ENCODE measurements at regions not wholly inside any gene's neighbourhood (a gene's known extent, or its start where the extent isn't known, plus 50 kb on each side); places are given as distances from the start of the nearest gene placed in this dataset.

DNA sequence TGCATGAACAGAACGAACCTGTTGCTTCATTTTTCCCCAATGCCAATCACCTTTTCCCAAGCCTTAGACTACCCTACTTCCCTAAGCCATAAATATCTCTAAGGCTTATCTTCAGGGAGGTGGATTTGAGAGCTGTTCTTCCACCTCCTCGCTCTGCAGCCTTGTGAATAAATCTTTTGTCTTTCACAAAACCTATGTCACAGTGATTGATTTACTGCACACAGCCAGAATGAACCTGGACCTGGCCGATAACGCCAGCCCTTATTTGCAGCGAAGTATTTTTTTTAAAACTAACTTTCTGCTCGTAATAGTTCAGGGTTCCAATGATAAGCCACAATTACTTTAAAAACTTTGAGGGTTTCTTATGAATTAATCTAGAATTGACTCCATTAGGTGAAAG is 632.6 kb downstream of the PTPRU start:
- no peak for DNase-seq

- no peak for DNase-seq
Measured at GRCh38 chr1:29868096-29868495, 631.8 kb downstream of the PTPRU start.

DNA sequence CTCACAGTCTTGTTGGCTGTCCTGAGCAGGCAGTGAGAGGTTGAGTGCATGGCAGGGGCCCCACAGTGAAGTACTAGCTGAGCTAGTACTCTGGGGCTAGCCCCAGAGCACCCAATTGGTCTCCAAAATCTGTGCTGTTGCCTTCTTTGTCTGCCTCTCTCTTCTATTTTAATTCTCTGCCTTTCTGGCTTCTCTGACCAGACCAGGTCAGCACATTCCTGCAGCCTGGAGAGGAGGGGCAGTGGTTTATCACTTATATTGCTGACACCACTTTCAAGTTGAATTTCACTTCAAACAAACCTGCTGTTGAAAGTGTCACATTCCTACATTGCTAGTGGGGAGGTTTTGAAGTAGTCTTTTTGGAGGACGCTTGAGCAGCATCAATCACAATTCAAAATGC is 628.7 kb downstream of the PTPRU start:
- DNase-seq, result no peak

GRCh38 chr1:29864431-29865022 is 628.2 kb downstream of the PTPRU start:
- no peak for DNase-seq

- no peak for DNase-seq
Measured at GRCh38 chr1:29861922-29862321, 625.6 kb downstream of the PTPRU start.

- DNase-seq, result no peak
Measured at GRCh38 chr1:29861446-29861845, 625.1 kb downstream of the PTPRU start.

- DNase-seq, result no peak
Measured at GRCh38 chr1:29860681-29861080, 624.4 kb downstream of the PTPRU start.

DNA sequence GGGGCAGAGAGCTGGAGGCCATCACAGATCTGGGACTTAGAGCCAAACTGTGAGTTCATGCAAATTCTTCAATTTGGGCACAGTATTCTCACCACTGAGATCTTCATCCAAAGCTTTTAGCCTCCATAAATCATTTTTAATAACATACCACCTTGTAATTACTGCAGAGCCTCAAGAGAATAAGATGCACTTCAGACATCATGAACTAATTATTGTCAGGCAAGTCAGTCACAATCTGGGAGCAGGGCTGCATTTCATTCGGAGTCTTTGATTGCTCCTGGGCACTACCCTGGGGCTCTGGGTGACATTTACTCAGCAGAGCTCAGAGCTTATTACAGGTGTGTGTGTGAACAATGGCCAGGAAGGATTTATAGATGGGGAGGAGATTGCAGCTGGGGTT is 623.7 kb downstream of the PTPRU start:
- no peak for DNase-seq

DNA sequence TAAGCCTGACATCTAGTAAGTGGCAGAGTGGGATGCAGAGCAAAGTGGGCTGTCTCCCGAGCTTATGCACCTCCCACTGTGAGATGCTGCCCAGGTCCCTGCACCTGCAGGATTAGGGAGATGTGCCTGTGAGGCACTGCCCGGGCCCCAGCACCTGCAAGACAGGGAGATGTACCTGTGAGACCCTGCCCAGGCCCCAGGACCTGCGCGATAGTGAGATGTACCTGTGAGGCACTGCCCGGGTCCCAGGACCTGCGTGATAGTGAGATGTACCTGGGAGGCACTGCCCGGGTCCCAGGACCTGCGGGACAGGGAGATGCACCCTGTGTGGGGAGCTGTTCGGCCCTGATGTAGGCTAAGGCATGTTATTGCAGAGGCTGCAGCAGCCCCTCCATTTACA is 622.8 kb downstream of the PTPRU start:
- no peak for DNase-seq

- DNase-seq, result no peak
Measured at GRCh38 chr1:29858646-29859045, 622.3 kb downstream of the PTPRU start.

DNA sequence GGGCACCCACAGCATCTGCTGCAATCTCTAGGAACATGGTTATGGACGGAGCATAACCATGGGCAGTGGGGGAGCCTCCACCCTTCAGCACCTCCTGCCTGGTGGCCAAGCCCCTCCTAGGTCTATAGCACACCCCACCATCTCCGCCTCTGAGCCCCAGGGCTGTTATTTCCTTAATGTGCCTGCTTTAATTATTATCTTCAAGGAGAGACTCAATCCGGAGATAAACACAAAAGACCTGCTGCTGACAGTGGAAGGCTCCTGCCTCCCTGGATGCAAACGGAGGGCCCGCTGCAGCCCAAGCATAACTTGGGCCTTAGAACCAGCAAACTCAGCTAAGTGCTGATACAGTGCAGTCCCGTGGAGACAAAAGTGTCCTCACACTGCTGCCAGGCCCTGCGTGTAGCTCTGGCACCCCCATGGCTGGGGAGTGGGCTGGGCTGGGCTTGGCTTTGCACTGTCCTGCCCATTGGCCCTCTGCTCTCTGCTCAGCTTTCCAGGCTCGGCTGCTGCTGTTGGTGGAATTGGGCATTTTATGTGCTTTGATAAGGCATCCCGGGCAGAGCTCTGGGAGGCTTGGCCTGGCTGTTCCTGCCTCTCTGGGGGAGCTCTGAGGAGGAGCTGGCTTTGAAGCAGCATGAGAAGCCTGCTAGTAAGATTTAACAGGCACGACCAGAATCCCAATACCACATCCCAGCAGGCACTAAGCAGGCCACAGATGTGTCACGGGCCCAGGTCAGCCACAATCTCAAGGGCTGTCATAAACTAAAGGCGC is 620.2 kb downstream of the PTPRU start:
- no peak for DNase-seq

- DNase-seq, result no peak
Measured at GRCh38 chr1:29855561-29856160, 619.3 kb downstream of the PTPRU start.

GRCh38 chr1:29854700-29855276 is 618.5 kb downstream of the PTPRU start:
- no peak for DNase-seq

- DNase-seq, result no peak
Measured at GRCh38 chr1:29853716-29854330, 617.5 kb downstream of the PTPRU start.

DNA sequence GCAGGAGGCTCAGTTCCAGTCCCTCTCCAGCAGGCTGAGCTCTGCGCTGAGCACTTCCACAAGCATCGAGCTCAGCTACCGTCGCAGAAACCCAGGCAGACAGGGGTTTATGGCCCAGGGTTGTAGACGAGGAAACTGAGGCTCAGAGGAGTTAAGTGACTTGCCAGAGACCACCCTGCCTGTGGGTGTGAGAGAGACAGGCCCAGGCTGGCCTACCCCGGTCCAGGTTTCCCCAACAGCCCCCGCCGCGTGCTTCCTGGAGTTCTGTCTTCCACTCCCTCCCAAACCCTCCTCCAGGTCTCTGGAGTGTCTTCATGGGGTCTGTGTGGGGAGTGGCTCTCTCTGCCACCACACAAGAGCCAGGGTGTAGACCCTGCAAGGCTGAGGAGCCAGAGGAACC is 615.9 kb downstream of the PTPRU start:
- DNase-seq, result no peak

DNA sequence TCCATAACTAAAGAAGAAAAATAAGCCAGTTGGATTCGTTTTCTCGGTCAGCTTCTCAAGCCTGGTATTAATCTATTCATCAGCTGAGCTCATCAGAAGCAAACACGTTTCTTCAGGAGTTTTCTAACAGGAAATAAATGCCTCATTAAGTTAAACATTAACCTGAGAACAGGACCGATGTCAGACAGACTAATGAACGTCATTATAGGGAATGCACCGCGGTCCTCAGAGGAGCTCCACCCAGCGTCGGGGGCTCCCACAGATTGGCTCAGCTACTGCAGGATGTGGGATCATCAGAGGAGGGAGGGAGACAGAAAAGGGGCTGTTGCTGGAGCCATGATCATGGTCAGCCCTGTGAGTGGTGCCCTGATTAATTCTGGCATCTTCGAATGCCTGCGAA is 615.4 kb downstream of the PTPRU start:
- DNase-seq, result no peak

DNA sequence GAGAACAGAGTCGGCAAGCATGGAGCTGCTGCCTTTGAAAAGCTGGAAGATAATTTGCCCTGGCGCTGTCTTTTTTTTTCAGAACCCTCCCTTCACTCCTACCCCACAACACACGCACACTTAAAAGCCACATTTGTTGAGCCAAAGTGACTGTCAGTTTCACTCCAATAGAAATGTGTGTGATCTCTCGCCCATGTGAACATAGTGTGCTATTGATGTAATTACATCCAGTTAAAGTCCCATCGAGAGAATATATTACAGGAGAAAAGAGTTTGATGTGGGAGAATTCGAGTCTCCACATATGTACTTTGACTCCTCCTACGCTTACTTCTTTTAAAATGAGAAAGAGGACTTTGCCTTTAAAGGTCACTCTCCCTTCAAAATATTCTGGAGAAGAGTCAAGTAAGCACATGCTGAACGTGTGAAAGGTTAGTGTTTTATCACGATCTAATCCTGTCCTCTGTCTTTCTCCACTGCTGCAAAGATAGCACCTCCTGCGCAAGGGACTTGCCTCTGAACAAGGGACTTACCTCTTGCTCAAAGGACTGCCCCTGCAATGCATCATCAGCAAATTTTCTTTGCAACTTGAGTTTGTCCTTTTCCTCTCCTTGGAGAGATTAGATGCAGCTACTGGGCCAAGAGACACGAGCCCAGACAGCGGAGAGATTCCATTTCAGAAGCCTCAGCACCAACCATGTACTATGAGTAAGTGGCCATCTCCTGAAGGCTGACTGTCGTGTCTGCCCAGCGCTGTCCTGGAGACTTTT is 613.9 kb downstream of the PTPRU start:
- no peak for DNase-seq

- no peak for DNase-seq
Measured at GRCh38 chr1:29849038-29849750, 612.9 kb downstream of the PTPRU start.

GRCh38 chr1:29845910-29846309 is 609.6 kb downstream of the PTPRU start:
- no peak for DNase-seq

- no peak for DNase-seq
Measured at GRCh38 chr1:29842130-29842529, 605.8 kb downstream of the PTPRU start.

- DNase-seq, result no peak
Measured at GRCh38 chr1:29839726-29840125, 603.4 kb downstream of the PTPRU start.

DNA sequence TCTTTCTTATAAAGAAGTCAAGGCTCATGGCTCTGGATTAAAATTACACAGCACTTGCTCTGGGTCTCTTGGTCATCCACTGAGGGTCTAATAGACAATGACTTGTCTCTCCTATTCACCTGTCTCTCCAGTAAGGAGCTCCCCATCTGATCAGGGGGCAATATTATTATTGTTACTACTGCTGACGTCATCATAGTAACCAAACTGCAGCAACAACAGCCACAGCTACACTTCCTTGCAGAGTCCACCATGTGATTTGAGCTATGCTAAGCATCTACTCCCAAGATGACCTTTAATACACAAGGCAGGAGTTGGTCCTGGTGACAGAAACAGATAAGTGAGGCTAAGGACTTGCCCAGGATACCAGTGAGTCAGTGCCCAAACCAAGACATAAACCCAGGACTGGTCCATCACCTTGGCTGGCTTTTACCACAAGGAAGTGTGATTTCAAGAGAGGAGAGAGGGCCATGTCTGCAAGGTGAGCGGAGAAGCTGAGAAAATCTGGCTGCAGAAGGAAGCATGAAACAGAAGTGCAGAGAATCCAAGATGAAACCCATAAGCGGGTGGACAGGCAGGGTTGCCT is 602.5 kb downstream of the PTPRU start:
- DNase-seq, result no peak

Measured in NCI-H1694 (cell line).